K562 (cell line): ENCODE measurements at regions not wholly inside any gene's neighbourhood (a gene's known extent, or its start where the extent isn't known, plus 50 kb on each side); places are given as distances from the start of the nearest gene placed in this dataset.

Source experiments
- BRD9 ChIP-seq: fragments of 450-650 bp; IDR thresholded peaks from 2 replicates; pipeline ENCODE4 v1.6.1; 2018; ENCODE audit warnings: low read depth; ENCODE audit not compliant: partially characterized antibody
- CBFA2T3 ChIP-seq: fragments of 450-650 bp; IDR thresholded peaks from 2 replicates; pipeline ENCODE4 v1.6.1; 2017
- CHD4 ChIP-seq: fragments of 200-600 bp; sonication (generic); IDR thresholded peaks from 3 replicates; pipeline ENCODE4 v1.6.1; 2012; ENCODE audit warnings: low read depth, mild to moderate bottlenecking, mixed read lengths, low read length, inconsistent platforms; ENCODE audit not compliant: insufficient read depth, insufficient replicate concordance, poor library complexity, severe bottlenecking
- DMBX1 ChIP-seq: fragments of 250-450 bp; sonication (Bioruptor Pico); IDR thresholded peaks from 2 replicates; pipeline ENCODE4 v1.8.0; 2022; ENCODE audit warnings: inconsistent platforms, mild to moderate bottlenecking, moderate library complexity, borderline replicate concordance
- ETV1 ChIP-seq: fragments of 450-650 bp; conservative IDR thresholded peaks from 2 replicates; pipeline ENCODE4 v1.6.1; 2016; ENCODE audit warnings: missing genetic modification characterization, control low read depth, low read depth, missing compliant biosample characterization
- FOSL1 ChIP-seq: fragments of 200-800 bp; sonication (Bioruptor generic); conservative IDR thresholded peaks from 2 replicates; pipeline ENCODE4 v1.6.1; 2016; ENCODE audit warnings: missing genetic modification characterization, missing compliant biosample characterization
- FOXA1 ChIP-seq: fragments of 450-650 bp; IDR thresholded peaks from 2 replicates; pipeline ENCODE4 v1.6.1; 2016; ENCODE audit warnings: mild to moderate bottlenecking, borderline replicate concordance
- HCFC1 ChIP-seq: IDR thresholded peaks from 2 replicates; pipeline ENCODE4 v1.6.1; 2012; ENCODE audit warnings: low read depth, low read length, improper control_type of control experiment
- KLF16 ChIP-seq: IDR thresholded peaks from 2 replicates; pipeline ENCODE4 v1.6.1; 2016; ENCODE audit warnings: antibody characterized with exemption
- LEF1 ChIP-seq: fragments of 450-650 bp; IDR thresholded peaks from 2 replicates; pipeline ENCODE4 v1.6.1; 2016; ENCODE audit warnings: mild to moderate bottlenecking
- MTA3 ChIP-seq: fragments of 450-650 bp; formaldehyde crosslinking; IDR thresholded peaks from 2 replicates; pipeline ENCODE4 v1.6.1; 2017; ENCODE audit warnings: mild to moderate bottlenecking, borderline replicate concordance
- NFE2 ChIP-seq: IDR thresholded peaks from 2 replicates; pipeline ENCODE4 v1.6.1; 2014; ENCODE audit warnings: antibody characterized with exemption, low read depth
- RFX5 ChIP-seq: IDR thresholded peaks from 2 replicates; pipeline ENCODE4 v1.6.1; 2011; ENCODE audit warnings: low read depth, mild to moderate bottlenecking, improper control_type of control experiment, low read length
- RREB1 ChIP-seq: fragments of 250-450 bp; sonication (Bioruptor Pico); IDR thresholded peaks from 2 replicates; pipeline ENCODE4 v1.4.0; 2020
- SOX6 ChIP-seq: fragments of 450-650 bp; IDR thresholded peaks from 2 replicates; pipeline ENCODE4 v1.6.1; 2014; ENCODE audit warnings: mild to moderate bottlenecking
- TBL1XR1 ChIP-seq, 2 experiments: IDR thresholded peaks; 2 replicates each; pipeline ENCODE4 v1.6.1; 2012; ENCODE audit warnings: improper control_type of control experiment in 2 of 2, low read length in 2 of 2, mild to moderate bottlenecking in 1 of 2
- TOE1 ChIP-seq, 2 experiments: fragments of 450-650 bp in 1 of 2; sonication (generic) in 1 of 2; formaldehyde crosslinking in 1 of 2; IDR thresholded peaks; 2 replicates each; pipeline versions ENCODE4 v1.7.1 to v1.8.0; 2016 to 2022; ENCODE audit warnings: borderline replicate concordance in 2 of 2, mild to moderate bottlenecking in 2 of 2, antibody characterized with exemption in 1 of 2, inconsistent platforms in 1 of 2, low read depth in 1 of 2, missing genetic modification reagents in 1 of 2, moderate library complexity in 1 of 2
- VEZF1 ChIP-seq: fragments of 200-800 bp; sonication (Bioruptor generic); IDR thresholded peaks from 2 replicates; pipeline ENCODE4 v1.6.1; 2017; ENCODE audit warnings: missing genetic modification characterization, missing compliant biosample characterization
- ZNF133 ChIP-seq: fragments of 250-450 bp; sonication (Bioruptor Pico); IDR thresholded peaks from 2 replicates; pipeline ENCODE4 v1.4.0; 2020; ENCODE audit warnings: mild to moderate bottlenecking
- TF ChIP-seq, protein P1 (sequence below): fragments of 250-450 bp; sonication (Bioruptor Pico); IDR thresholded peaks from 2 replicates; pipeline ENCODE4 v1.8.0; 2022; ENCODE audit warnings: moderate library complexity, mild to moderate bottlenecking, inconsistent platforms

GRCh38 chr3:193794002-193794881, 201.2 kb downstream of the OPA1 start (continued):
- peak in 1 of 2 experiments; percentile 76; a peak in 2 of 4 replicates for TF ChIP-seq TBL1XR1 (IDR thresholded peaks at IDR 0.05; ENCODE audit: low read length in 2 of 2)
- TF ChIP-seq FOSL1 (tag): peak; percentile 60; the same call in 1 of the 2 replicates
- TF ChIP-seq HCFC1: peak; percentile 31; the same call in 1 of the 2 replicates
- TF ChIP-seq CBFA2T3: peak; percentile 43; the same call in 1 of the 2 replicates
- no peak for TF ChIP-seq FOXA1
- TF ChIP-seq LEF1: peak; percentile 89
- TF ChIP-seq VEZF1 (CRISPR knock-in tag): no peak
- 0 out of 2 replicates have a peak, but pooled peaks have one; percentile 6 for TF ChIP-seq KLF16
- TF ChIP-seq NFE2: peak; percentile 12; the same call in 1 of the 2 replicates
- TF ChIP-seq, protein P1, sequence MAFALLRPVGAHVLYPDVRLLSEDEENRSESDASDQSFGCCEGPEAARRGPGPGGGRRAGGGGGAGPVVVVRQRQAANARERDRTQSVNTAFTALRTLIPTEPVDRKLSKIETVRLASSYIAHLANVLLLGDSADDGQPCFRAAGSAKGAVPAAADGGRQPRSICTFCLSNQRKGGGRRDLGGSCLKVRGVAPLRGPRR (CRISPR knock-in tag): 0 out of 2 replicates have a peak, but pooled peaks have one; percentile 60
- TF ChIP-seq RREB1 (CRISPR knock-in tag): 0 out of 2 replicates have a peak, but pooled peaks have one; percentile 42
- no peak for TF ChIP-seq ZNF133 (CRISPR knock-in tag)
- TF ChIP-seq TOE1 (IDR thresholded peaks at IDR 0.05; ENCODE audit: borderline replicate concordance): peak; percentile 66; the same call in 1 of the 2 replicates
- no peak for TF ChIP-seq TOE1 (CRISPR knock-in tag; IDR thresholded peaks at IDR 0.05; ENCODE audit: borderline replicate concordance, low read depth)
- TF ChIP-seq RFX5: no peak
- no peak; the same call in none of the 2 replicates for TF ChIP-seq DMBX1 (CRISPR knock-in tag)
- 0 out of 2 replicates have a peak, but pooled peaks have one; percentile 60 for TF ChIP-seq MTA3
- TF ChIP-seq SOX6: peak; percentile 60; the same call in 1 of the 2 replicates
- peak; percentile 47 for TF ChIP-seq CHD4
- peak; percentile 66 for TF ChIP-seq BRD9
- TF ChIP-seq ETV1 (tag): peak; percentile 51; the same call in 1 of the 2 replicates
